ENCODE measurements at regions not wholly inside any gene's neighbourhood (a gene's known extent, or its start where the extent isn't known, plus 50 kb on each side); places are given as distances from the start of the nearest gene placed in this dataset.
A peak's percentile ranks its signal among the peaks of the same experiment; 100 is the strongest.

DNA sequence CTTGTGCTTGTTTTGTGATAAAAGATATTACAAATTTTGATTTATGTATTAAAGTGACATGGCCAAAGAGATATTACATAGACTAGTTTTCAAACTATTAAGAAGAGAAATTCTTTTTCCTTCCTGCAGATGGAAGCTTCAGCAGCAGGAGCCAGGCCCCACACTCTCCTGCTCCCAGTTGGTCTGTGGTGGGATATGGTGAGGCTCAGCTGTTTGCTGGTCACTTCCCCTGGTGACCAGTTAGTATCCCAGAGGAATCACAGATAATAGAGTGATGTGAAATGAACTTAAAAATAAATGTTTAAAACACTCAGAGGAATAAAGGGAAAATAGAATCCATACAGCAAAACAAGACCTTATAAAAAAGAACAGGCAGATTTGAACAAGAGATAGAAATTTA, 154.7 kb downstream of the KTN1 start:
- no peak for DNase-seq

DNA sequence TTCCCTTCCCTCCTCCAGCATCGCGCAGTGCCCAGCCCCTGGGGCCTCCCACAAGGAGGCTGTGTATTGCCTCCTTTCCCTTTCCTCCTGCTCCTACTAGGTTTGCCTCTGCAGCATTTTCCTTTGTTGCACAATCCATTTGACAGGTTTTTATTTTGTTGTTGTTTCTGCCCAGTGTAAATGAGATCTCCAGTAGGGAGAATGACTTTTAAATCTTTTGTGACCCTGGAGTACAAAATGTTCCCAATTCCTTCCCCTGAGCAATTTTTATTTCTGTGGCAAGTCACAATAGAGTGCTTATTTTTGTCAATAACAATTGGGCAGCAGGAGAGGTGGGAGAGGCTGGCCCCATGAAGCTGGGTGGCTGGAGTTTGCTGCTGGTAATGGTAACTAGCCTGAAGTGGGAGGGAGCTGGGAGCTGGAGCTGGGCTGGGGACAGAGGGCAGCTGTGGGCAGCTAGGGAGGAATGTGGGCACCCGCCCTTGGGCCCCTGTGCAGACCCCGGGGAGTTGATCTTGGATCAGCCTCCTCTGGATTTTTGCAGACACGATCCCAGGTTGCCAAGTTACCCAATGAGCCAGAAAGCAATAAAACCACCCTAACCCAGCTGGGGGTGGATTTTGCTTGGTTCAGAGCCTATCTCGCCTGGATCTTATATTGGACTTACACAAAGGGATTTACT, 160.1 kb downstream of the KTN1 start:
- peak; percentile 20 for DNase-seq

DNA sequence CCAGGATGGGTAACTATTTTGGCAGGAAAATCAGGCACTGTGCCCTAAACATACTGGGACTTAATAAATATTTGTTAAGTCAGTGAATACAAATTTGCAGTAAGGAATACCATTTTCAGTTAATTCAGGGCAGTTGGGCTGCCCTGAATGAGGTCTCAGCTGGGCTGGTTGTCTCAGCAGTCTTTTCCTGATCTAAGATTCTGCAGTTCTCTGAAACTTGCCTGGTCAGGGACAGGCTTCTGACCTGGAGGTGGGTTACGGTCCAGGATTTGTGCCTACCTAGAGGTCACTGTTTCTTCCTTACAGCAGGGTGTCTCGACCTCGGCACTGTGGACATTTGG, 160.6 kb downstream of the KTN1 start:
- no peak for DNase-seq

DNA sequence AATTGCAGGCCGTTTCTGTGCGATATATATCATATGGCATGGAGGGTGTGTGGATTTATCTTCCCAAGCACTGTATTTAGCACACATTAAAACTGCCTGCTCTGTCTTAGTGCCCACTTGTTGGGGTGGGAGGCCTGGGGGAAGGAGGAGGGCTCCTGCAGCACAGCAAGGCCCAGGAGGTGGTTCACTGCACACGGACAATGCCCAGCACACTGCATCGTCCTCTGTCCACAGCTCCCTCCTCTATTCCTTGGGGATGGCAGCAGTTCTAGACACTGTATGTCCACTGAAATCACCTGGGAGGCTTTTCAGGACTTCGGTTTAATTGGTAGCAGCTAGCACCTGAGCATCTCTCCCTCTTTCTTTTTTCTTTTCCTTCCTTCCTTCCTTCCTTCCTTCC, 161.2 kb downstream of the KTN1 start:
- DNase-seq, result no peak

- DNase-seq, result no peak
Observed at GRCh38 chr14:55743551-55743950, 163.5 kb downstream of the KTN1 start.

- no peak for DNase-seq
Observed at GRCh38 chr14:55744321-55744720, 164.3 kb downstream of the KTN1 start.

DNA sequence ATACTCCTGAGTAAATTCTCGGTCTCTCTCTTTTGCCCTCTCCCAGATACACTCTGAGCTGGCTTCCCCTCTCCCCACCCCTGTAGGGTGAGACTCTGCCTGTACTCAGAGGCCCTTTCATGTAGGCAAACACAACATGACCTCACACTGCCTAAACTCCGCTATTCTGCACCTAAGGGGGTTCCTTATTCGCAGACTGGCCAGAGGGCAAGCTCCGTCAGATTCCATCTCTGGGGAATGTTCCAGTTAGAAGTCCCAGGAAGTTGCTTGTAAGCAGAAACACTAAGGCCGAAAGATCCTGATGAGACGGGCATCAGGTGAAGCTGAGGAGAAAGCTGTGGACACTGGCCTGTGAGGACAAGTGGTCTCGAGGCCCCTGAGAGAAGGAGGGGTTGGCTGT, 165.9 kb downstream of the KTN1 start:
- no peak for DNase-seq

- DNase-seq, result no peak
Observed at GRCh38 chr14:55746558-55746957, 166.6 kb downstream of the KTN1 start.

GRCh38 chr14:55747186-55747585, 167.2 kb downstream of the KTN1 start:
- no peak for DNase-seq

DNA sequence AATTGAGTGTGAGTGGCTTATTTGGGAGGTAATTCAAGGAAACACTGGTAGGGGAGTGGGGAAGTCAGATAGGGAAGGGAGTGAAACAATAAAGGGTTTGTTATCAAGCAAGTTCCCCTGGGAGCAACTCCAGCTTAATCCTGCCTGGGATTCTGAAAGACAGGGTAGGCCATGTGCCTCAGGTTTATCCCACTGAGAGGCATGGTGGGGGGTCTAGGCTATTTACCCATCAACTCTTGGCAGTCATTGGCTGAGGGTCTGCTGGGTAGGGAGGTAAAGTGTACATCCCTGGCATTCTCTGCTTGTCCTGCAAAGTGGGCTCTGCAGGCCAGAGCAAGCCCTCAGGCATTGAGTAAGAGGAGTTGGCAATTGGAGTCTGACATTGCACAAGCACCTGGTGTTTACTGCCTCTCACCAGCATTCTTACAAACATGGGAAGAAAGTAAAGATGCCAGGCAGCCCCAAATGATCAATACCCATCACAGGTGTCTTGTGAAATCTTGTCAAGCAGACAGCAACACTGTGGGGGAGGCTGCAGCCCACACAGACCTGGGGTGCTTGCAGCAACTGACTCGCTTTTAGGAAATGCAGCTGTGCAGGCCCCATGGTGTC, 169.3 kb downstream of the KTN1 start:
- DNase-seq, result no peak

GRCh38 chr14:55749946-55750345, 169.9 kb downstream of the KTN1 start:
- no peak for DNase-seq

DNA sequence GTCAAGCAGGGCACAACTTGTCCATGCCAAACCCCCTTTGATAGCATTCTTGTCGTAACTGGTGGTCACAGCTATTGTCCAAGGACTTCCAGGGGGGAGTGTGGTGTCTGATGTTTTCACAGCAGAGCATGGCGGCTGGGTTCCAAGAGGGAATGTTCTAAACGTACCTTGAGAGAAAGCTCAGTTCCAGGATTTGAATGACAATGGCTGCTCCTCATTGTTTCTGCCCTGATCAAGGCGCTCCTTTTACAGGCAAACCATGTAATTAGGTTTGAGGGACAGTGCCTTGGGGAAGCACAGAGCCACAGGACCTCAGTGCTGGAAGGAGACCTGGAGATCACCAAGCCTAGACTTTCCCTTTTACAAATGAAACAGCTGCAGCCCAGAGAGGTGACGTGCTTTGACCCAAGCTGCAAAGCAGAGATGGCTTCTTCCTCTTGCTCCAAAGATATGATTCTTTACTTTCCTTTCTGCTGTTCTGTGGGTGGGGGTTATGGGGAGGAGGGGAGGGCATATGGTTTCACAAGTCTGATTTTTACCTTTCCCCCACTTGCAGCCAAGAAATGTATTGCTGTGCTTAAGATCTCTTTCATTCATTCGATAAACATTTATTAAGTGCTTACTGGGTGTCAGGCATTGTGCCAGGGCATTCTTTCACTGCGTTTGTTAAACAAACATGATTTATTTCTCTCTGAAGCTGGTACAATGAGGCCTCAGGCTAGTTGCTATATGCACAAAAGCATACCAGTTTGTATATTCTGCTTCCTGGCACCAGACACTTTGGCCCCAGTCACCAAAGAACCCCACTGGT, 172.8 kb downstream of the KTN1 start:
- DNase-seq, result peak; percentile 27

- no peak for DNase-seq
Observed at GRCh38 chr14:55754471-55754870, 174.5 kb downstream of the KTN1 start.

- DNase-seq, result no peak
Observed at GRCh38 chr14:55754871-55755270, 174.9 kb downstream of the KTN1 start.

DNA sequence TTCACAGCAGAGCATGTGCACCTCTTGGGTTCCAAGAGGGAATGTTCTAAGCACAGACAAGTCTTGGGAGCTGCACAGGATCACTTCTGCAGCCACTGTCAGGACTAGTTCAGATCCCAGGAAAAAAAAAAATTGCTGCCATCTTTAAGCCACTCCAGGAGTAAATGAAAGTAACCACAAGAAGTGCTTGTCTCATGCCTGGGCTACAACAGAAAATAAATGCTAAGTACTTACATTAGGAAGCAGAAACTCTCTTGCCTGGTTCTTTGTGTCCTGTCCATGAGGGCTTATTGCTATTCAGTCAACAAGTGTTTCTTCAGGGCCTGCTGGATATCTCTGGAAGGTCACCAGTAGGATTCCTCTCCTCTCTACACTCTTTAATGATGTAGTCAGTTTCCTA, 176.1 kb downstream of the KTN1 start:
- no peak for DNase-seq

GRCh38 chr14:55756557-55756956, 176.6 kb downstream of the KTN1 start:
- no peak for DNase-seq

- DNase-seq, result no peak
Observed at GRCh38 chr14:55758796-55759195, 178.8 kb downstream of the KTN1 start.

DNA sequence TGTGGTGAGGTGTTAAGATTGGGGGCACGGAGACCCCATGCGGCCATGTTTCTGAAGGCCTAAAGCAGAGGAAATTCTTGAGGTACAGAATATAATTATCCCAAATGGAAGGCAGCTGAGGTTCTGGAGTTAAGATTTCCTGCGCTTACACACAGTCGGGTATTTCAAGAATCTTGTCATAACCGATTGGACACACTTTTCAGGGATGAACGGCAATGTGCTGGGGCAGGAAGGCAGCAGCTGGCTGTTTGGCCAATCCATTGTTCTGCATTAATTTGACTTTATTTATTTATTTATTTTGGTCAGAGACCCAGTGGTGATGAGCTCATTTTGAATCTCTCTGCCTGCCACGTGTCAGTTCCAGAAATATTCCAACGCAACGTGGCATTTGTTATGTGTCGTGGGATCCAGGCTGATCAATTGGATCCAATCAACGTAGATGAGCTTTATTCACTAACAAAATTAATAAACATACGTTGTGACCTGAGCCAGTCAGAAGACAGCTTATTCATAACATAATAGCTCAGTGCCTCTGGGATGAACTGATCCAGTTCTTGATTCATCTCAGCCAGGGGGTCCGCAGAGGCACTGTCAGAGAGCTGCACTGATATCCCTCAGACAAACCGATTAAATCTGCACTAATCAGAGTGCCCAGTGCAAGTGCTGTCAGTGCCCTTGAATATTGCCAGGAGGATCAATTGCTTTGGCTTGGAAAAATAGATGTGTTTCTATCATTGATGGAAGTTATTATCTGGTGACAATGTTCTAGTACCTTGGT, 181.0 kb downstream of the KTN1 start:
- no peak for DNase-seq

DNA sequence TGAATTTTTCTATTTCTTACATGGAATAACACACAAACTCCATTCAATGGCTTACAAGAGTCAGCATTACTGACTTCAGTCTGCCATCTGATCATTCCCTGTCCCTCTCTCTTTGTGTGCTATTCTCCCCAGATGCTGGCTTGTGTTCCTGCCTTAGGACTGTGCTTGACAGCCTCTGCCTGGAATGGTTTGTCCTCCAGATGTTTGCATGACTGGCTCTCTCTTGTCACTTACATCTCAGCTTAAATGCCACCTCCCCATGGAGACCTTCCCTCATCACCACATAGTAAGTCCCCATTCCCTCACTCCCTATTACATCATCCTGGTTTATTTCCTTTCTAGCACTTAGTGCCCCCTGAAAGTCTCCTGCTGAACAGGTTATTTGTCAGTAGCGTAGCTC, 181.6 kb downstream of the KTN1 start:
- DNase-seq, result no peak

- DNase-seq, result no peak
Observed at GRCh38 chr14:55762595-55763232, 182.7 kb downstream of the KTN1 start.

- DNase-seq, result no peak
Observed at GRCh38 chr14:55764784-55765183, 184.8 kb downstream of the KTN1 start.

DNA sequence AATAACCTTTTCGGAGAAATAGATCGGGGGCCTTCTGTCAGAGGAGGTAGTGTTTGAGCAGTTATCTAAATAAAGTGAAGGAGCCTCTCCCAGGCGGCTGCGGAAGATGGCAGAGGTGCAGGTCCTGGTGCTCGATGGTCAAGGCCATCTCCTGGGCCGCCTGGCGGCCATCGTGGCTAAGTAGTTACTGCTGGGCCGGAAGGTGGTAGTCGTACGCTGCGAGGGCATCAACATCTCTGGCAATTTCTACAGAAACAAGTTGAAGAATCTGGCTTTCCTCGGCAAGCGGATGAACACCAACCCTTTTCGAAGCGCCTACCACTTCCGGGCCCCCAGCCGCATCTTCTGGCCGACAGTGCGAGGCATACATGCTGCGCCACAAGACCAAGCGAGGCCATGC, 186.1 kb downstream of the KTN1 start:
- DNase-seq, result no peak

GRCh38 chr14:55767286-55767685, 187.3 kb downstream of the KTN1 start:
- DNase-seq, result no peak
